Neutrophil (primary cell): ENCODE measurements at regions not wholly inside any gene's neighbourhood (a gene's known extent, or its start where the extent isn't known, plus 50 kb on each side); places are given as distances from the start of the nearest gene placed in this dataset.

Source experiments
- H3K27ac ChIP-seq: fragments of 200-600 bp; sonication (generic); 2 replicates; pipeline ENCODE4 v1.5.1; 2016; ENCODE audit warnings: mild to moderate bottlenecking, moderate library complexity
- H3K27me3 ChIP-seq: fragments of 200-600 bp; sonication (generic); 2 replicates; pipeline ENCODE4 v1.6.0; 2016; ENCODE audit warnings: mild to moderate bottlenecking
- H3K36me3 ChIP-seq: fragments of 200-600 bp; sonication (generic); 2 replicates; pipeline ENCODE4 v1.5.1; 2017
- H3K4me1 ChIP-seq, 2 experiments: fragments of 200-600 bp in 1 of 2; sonication (generic) in 1 of 2; 1 replicate in 1 of 2; 2 replicates in 1 of 2; pipeline versions ENCODE4 v1.5.1 to v1.6.1; 2013 to 2016; ENCODE audit warnings: low read depth in 1 of 2, low read length in 1 of 2, mild to moderate bottlenecking in 1 of 2, moderate library complexity in 1 of 2; ENCODE audit not compliant: control insufficient read depth in 1 of 2, insufficient read depth in 1 of 2
- H3K4me3 ChIP-seq, 2 experiments: fragments of 200-600 bp in 1 of 2; sonication (generic) in 1 of 2; 1 replicate in 1 of 2; 2 replicates in 1 of 2; pipeline ENCODE4 v1.5.1; 2013 to 2016; ENCODE audit warnings: low read depth in 1 of 2, low read length in 1 of 2, mild to moderate bottlenecking in 1 of 2, moderate library complexity in 1 of 2
- H3K9me3 ChIP-seq: fragments of 200-600 bp; sonication (generic); 2 replicates; pipeline ENCODE4 v1.5.1; 2016
- TF ChIP-seq, protein P1 (sequence below): fragments of 200-600 bp; sonication (generic); IDR thresholded peaks from 2 replicates; pipeline ENCODE4 v1.5.1; 2016; ENCODE audit warnings: antibody characterized with exemption

- Histone ChIP-seq H3K4me1 (peaks cover 3 to 6% of the 10 kb centered on the region in 2 experiments), H3K27ac (no peak overlapping the region), H3K36me3 (no peaks in the 10 kb centered on the region), H3K9me3 (no peaks in the 10 kb centered on the region), H3K27me3 (no peaks in the 10 kb centered on the region), H3K4me3 (no peak overlapping the region)
- TF ChIP-seq, protein P1, sequence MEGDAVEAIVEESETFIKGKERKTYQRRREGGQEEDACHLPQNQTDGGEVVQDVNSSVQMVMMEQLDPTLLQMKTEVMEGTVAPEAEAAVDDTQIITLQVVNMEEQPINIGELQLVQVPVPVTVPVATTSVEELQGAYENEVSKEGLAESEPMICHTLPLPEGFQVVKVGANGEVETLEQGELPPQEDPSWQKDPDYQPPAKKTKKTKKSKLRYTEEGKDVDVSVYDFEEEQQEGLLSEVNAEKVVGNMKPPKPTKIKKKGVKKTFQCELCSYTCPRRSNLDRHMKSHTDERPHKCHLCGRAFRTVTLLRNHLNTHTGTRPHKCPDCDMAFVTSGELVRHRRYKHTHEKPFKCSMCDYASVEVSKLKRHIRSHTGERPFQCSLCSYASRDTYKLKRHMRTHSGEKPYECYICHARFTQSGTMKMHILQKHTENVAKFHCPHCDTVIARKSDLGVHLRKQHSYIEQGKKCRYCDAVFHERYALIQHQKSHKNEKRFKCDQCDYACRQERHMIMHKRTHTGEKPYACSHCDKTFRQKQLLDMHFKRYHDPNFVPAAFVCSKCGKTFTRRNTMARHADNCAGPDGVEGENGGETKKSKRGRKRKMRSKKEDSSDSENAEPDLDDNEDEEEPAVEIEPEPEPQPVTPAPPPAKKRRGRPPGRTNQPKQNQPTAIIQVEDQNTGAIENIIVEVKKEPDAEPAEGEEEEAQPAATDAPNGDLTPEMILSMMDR, result no peak
These were observed 64.7 kb upstream of the ATG10 start for GRCh38 chr5:81907012-81907635.

GRCh38 chr5:81906086-81906485, 65.7 kb upstream of the ATG10 start:
- no peaks in the 10 kb centered on the region for H3K36me3 ChIP-seq
- no peaks in the 10 kb centered on the region for H3K9me3 ChIP-seq
- H3K27me3 ChIP-seq, result no peaks in the 10 kb centered on the region
- H3K4me1 ChIP-seq, result peaks cover 3 to 6% of the 10 kb centered on the region in 2 experiments
- TF ChIP-seq, protein P1, result no peak
- no peak overlapping the region for H3K4me3 ChIP-seq
- no peak overlapping the region for H3K27ac ChIP-seq

- TF ChIP-seq, protein P1, result no peak
- H3K4me1 ChIP-seq, result peaks cover 3 to 6% of the 10 kb centered on the region in 2 experiments
- H3K27ac ChIP-seq, result no peak overlapping the region
- no peaks in the 10 kb centered on the region for H3K36me3 ChIP-seq
- H3K27me3 ChIP-seq, result no peaks in the 10 kb centered on the region
- no peak overlapping the region for H3K4me3 ChIP-seq
- no peaks in the 10 kb centered on the region for H3K9me3 ChIP-seq
These were observed 67.0 kb upstream of the ATG10 start for GRCh38 chr5:81904861-81905260.

DNA sequence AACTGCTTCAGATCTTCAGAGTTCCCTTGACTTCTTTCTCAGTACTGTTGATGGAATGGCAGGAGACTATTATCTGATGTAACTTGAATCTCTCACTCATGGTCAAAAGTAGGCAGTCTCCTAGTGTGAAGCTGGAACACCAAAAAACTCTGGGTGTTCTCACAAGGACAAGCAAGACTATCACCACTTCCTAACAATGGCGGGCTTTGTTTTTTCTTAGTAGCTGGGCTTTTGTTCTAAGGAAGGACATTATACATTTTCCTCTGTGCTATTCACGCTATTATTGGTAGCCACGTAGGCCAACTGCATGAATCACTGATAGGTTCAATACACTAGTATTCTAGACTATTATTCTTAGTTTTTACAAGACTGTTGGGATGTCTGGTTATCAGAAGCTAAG, 67.7 kb upstream of the ATG10 start:
- Histone ChIP-seq H3K4me1 (peaks cover 7 to 11% of the 10 kb centered on the region in 2 experiments), H3K36me3 (no peaks in the 10 kb centered on the region), H3K9me3 (no peaks in the 10 kb centered on the region), H3K27ac (no peak overlapping the region), H3K4me3 (no peak overlapping the region), H3K27me3 (no peaks in the 10 kb centered on the region)
- TF ChIP-seq, protein P1, result no peak

- TF ChIP-seq, protein P1, result no peak
- Histone ChIP-seq H3K36me3 (no peaks in the 10 kb centered on the region), H3K27ac (no peak overlapping the region), H3K9me3 (no peaks in the 10 kb centered on the region), H3K27me3 (no peaks in the 10 kb centered on the region), H3K4me3 (no peak overlapping the region), H3K4me1 (peaks cover 30% of the 10 kb centered on the region in 2 experiments)
These were observed 70.2 kb upstream of the ATG10 start for GRCh38 chr5:81901586-81901985.
